Heart left ventricle (tissue), 13 donors: ENCODE measurements at regions not wholly inside any gene's neighbourhood (a gene's known extent, or its start where the extent isn't known, plus 50 kb on each side); places are given as distances from the start of the nearest gene placed in this dataset.

Experiments
- POLR2A ChIP-seq, 2 donors: fragments of 450-650 bp; IDR thresholded peaks; one replicate each; pipeline ENCODE4 v1.6.1; 2017; ENCODE audit warnings: antibody characterized with exemption in 2 of 2, mild to moderate bottlenecking in 2 of 2, moderate library complexity in 2 of 2
- TF ChIP-seq, protein P1 (sequence below), 12 donors: fragments of 200-600 bp; sonication (generic) in 4 of 12; IDR thresholded peaks; one replicate each; pipeline versions ENCODE4 v1.5.0 to v1.8.0; 2018 to 2022; ENCODE audit warnings: antibody characterized with exemption in 12 of 12, mild to moderate bottlenecking in 5 of 12
- donor health status: ischemic (EF 13 %, LVEDD 7.1; RV severe dilation, severe dysfunction).
- donor health status: DM: no; HTN: yes; CAD: no.
- donor health status: DM: no; HTN: no; CAD: no.
- donor health status: ischemic (EF 25% LVEDD 6.9; RV normal size, moderate dysfunction).
- donor health status: ischemic (EF 25% LVEDD 5.7; RV mildly dilated, moderate dysfunction).
- donor health status: ischemic (EF 35%, LVEDD 5.7; RV mildly dilated, moderate dysfunction).
- donor health status: nonischemic (EF 11% LVEDD 7.7; RV severe dilation, severe dysfunction).
- donor health status: DM: yes; HTN: yes; CAD: no.
- donor health status: PGD.
- donor health status: ischemic (EF 29% LVEDD 5.4; RV normal size, mild dysfunction).
- donor health status: nonischemic (EF 23%, LVEDD 6.1; RV moderate dilation, normal function).

- TF ChIP-seq, protein P1, sequence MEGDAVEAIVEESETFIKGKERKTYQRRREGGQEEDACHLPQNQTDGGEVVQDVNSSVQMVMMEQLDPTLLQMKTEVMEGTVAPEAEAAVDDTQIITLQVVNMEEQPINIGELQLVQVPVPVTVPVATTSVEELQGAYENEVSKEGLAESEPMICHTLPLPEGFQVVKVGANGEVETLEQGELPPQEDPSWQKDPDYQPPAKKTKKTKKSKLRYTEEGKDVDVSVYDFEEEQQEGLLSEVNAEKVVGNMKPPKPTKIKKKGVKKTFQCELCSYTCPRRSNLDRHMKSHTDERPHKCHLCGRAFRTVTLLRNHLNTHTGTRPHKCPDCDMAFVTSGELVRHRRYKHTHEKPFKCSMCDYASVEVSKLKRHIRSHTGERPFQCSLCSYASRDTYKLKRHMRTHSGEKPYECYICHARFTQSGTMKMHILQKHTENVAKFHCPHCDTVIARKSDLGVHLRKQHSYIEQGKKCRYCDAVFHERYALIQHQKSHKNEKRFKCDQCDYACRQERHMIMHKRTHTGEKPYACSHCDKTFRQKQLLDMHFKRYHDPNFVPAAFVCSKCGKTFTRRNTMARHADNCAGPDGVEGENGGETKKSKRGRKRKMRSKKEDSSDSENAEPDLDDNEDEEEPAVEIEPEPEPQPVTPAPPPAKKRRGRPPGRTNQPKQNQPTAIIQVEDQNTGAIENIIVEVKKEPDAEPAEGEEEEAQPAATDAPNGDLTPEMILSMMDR (IDR thresholded peaks at IDR 0.05), result no peak
- no peak for TF ChIP-seq POLR2A (IDR thresholded peaks at IDR 0.05)
Measured at GRCh38 chr4:187795737-187796136, 199.8 kb upstream of the ZFP42 start.
